H1 (cell line): ENCODE measurements at regions not wholly inside any gene's neighbourhood (a gene's known extent, or its start where the extent isn't known, plus 50 kb on each side); places are given as distances from the start of the nearest gene placed in this dataset.

Experiments
- ASH2L ChIP-seq: fragments of 200-600, 300-600 bp; sonication (generic); IDR thresholded peaks from one replicate; pipeline ENCODE4 v1.7.1; 2017; ENCODE audit warnings: low read length
- CBX5 ChIP-seq: fragments of 300-800, 300-1000 bp; sonication (generic); IDR thresholded peaks from 2 replicates; pipeline ENCODE4 v1.7.1; 2016; ENCODE audit warnings: antibody characterized with exemption, low read length, low read depth
- MAX ChIP-seq: IDR thresholded peaks from 2 replicates; pipeline ENCODE4 v1.6.1; 2012; ENCODE audit warnings: inconsistent platforms
- POU5F1 ChIP-seq: IDR thresholded peaks from 2 replicates; pipeline ENCODE4 v1.6.1; 2011; ENCODE audit warnings: low read depth, mild to moderate bottlenecking, low read length, moderate library complexity
- RAD21 ChIP-seq, 2 experiments: IDR thresholded peaks in 1 of 2; conservative IDR thresholded peaks in 1 of 2; 2 replicates each; pipeline ENCODE4 v1.6.1; 2011; ENCODE audit warnings: low read depth in 2 of 2, low read length in 2 of 2, improper control_type of control experiment in 1 of 2, inconsistent platforms in 1 of 2, mild to moderate bottlenecking in 1 of 2, moderate library complexity in 1 of 2
- TF ChIP-seq, protein P1 (sequence below): fragments of 300-600 bp; sonication (generic); IDR thresholded peaks from 2 replicates; pipeline ENCODE4 v1.7.1; 2012; ENCODE audit warnings: low read length, moderate library complexity, mild to moderate bottlenecking, inconsistent platforms; ENCODE audit not compliant: insufficient replicate concordance
- TF ChIP-seq, protein P2 (sequence below): IDR thresholded peaks from 2 replicates; pipeline ENCODE4 v1.6.1; 2011; ENCODE audit warnings: low read depth, mild to moderate bottlenecking, low read length; ENCODE audit not compliant: insufficient read depth

- TF ChIP-seq, protein P1, sequence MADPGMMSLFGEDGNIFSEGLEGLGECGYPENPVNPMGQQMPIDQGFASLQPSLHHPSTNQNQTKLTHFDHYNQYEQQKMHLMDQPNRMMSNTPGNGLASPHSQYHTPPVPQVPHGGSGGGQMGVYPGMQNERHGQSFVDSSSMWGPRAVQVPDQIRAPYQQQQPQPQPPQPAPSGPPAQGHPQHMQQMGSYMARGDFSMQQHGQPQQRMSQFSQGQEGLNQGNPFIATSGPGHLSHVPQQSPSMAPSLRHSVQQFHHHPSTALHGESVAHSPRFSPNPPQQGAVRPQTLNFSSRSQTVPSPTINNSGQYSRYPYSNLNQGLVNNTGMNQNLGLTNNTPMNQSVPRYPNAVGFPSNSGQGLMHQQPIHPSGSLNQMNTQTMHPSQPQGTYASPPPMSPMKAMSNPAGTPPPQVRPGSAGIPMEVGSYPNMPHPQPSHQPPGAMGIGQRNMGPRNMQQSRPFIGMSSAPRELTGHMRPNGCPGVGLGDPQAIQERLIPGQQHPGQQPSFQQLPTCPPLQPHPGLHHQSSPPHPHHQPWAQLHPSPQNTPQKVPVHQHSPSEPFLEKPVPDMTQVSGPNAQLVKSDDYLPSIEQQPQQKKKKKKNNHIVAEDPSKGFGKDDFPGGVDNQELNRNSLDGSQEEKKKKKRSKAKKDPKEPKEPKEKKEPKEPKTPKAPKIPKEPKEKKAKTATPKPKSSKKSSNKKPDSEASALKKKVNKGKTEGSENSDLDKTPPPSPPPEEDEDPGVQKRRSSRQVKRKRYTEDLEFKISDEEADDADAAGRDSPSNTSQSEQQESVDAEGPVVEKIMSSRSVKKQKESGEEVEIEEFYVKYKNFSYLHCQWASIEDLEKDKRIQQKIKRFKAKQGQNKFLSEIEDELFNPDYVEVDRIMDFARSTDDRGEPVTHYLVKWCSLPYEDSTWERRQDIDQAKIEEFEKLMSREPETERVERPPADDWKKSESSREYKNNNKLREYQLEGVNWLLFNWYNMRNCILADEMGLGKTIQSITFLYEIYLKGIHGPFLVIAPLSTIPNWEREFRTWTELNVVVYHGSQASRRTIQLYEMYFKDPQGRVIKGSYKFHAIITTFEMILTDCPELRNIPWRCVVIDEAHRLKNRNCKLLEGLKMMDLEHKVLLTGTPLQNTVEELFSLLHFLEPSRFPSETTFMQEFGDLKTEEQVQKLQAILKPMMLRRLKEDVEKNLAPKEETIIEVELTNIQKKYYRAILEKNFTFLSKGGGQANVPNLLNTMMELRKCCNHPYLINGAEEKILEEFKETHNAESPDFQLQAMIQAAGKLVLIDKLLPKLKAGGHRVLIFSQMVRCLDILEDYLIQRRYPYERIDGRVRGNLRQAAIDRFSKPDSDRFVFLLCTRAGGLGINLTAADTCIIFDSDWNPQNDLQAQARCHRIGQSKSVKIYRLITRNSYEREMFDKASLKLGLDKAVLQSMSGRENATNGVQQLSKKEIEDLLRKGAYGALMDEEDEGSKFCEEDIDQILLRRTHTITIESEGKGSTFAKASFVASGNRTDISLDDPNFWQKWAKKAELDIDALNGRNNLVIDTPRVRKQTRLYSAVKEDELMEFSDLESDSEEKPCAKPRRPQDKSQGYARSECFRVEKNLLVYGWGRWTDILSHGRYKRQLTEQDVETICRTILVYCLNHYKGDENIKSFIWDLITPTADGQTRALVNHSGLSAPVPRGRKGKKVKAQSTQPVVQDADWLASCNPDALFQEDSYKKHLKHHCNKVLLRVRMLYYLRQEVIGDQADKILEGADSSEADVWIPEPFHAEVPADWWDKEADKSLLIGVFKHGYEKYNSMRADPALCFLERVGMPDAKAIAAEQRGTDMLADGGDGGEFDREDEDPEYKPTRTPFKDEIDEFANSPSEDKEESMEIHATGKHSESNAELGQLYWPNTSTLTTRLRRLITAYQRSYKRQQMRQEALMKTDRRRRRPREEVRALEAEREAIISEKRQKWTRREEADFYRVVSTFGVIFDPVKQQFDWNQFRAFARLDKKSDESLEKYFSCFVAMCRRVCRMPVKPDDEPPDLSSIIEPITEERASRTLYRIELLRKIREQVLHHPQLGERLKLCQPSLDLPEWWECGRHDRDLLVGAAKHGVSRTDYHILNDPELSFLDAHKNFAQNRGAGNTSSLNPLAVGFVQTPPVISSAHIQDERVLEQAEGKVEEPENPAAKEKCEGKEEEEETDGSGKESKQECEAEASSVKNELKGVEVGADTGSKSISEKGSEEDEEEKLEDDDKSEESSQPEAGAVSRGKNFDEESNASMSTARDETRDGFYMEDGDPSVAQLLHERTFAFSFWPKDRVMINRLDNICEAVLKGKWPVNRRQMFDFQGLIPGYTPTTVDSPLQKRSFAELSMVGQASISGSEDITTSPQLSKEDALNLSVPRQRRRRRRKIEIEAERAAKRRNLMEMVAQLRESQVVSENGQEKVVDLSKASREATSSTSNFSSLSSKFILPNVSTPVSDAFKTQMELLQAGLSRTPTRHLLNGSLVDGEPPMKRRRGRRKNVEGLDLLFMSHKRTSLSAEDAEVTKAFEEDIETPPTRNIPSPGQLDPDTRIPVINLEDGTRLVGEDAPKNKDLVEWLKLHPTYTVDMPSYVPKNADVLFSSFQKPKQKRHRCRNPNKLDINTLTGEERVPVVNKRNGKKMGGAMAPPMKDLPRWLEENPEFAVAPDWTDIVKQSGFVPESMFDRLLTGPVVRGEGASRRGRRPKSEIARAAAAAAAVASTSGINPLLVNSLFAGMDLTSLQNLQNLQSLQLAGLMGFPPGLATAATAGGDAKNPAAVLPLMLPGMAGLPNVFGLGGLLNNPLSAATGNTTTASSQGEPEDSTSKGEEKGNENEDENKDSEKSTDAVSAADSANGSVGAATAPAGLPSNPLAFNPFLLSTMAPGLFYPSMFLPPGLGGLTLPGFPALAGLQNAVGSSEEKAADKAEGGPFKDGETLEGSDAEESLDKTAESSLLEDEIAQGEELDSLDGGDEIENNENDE = no peak
- TF ChIP-seq MAX = no peak
- no peak for TF ChIP-seq RAD21 (IDR thresholded peaks at IDR 0.05 in 1 of 2, conservative IDR thresholded peaks at IDR 0.05 in 1 of 2; ENCODE audit: low read depth in 2 of 2, low read length in 2 of 2)
- no peak for TF ChIP-seq ASH2L
- no peak for TF ChIP-seq POU5F1
- TF ChIP-seq, protein P2, sequence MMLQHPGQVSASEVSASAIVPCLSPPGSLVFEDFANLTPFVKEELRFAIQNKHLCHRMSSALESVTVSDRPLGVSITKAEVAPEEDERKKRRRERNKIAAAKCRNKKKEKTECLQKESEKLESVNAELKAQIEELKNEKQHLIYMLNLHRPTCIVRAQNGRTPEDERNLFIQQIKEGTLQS = no peak
- no peak for TF ChIP-seq CBX5
Observed at GRCh38 chr12:91422127-91422526, 239.5 kb upstream of the DCN start (continued).
